SU-DHL-6 (cell line): ENCODE measurements at regions not wholly inside any gene's neighbourhood (a gene's known extent, or its start where the extent isn't known, plus 50 kb on each side); places are given as distances from the start of the nearest gene placed in this dataset.

Experiments used
- H2AFZ ChIP-seq: fragments of 200-600 bp; sonication (generic); 2 replicates; pipeline ENCODE4 v1.6.1; 2014; ENCODE audit warnings: low read depth, mild to moderate bottlenecking, moderate library complexity, mixed read lengths, antibody characterized with exemption, low read length; ENCODE audit not compliant: severe bottlenecking
- H3F3A ChIP-seq: fragments of 200-600 bp; shearing (Covaris generic); 2 replicates; pipeline ENCODE4 v1.6.0; 2016; ENCODE audit warnings: antibody characterized with exemption, mild to moderate bottlenecking; ENCODE audit not compliant: insufficient read depth
- H3K27ac ChIP-seq: fragments of 200-600 bp; sonication (generic); 2 replicates; pipeline ENCODE4 v1.5.1; 2016; ENCODE audit warnings: low read depth, mild to moderate bottlenecking, low read length, moderate library complexity, mixed read lengths
- H3K27me3 ChIP-seq: fragments of 200-600 bp; sonication (generic), shearing (Covaris generic); 2 replicates; pipeline ENCODE4 v1.6.0; 2014; ENCODE audit warnings: mild to moderate bottlenecking, low read length
- H3K36me3 ChIP-seq: fragments of 200-600 bp; sonication (generic); 2 replicates; pipeline ENCODE4 v1.6.1; 2014; ENCODE audit warnings: mild to moderate bottlenecking, low read length, mixed read lengths
- H3K4me2 ChIP-seq: fragments of 300-600, 200-600 bp; shearing (Covaris generic), sonication (generic); 2 replicates; pipeline ENCODE4 v1.6.0; 2014; ENCODE audit warnings: low read length, low read depth, mild to moderate bottlenecking; ENCODE audit not compliant: poor library complexity, severe bottlenecking
- H3K4me3 ChIP-seq: fragments of 200-600 bp; sonication (generic); 2 replicates; pipeline ENCODE4 v1.5.1; 2014; ENCODE audit warnings: antibody characterized with exemption, low read length, mild to moderate bottlenecking, mixed read lengths; ENCODE audit not compliant: insufficient read depth, poor library complexity, severe bottlenecking
- H3K79me2 ChIP-seq: fragments of 200-600 bp; sonication (generic); 2 replicates; pipeline ENCODE4 v1.6.1; 2014; ENCODE audit warnings: mild to moderate bottlenecking, low read length, moderate library complexity; ENCODE audit not compliant: insufficient read depth
- H3K9ac ChIP-seq: fragments of 200-600 bp; sonication (generic); 2 replicates; pipeline ENCODE4 v1.7.0; 2014; ENCODE audit warnings: mild to moderate bottlenecking, low read length
- H3K9me2 ChIP-seq: fragments of 200-600 bp; sonication (generic); replicated peaks from 2 replicates; pipeline ENCODE4 v1.6.1; 2014; ENCODE audit warnings: low read length; ENCODE audit not compliant: insufficient read depth
- H3K9me3 ChIP-seq: fragments of 200-600 bp; sonication (generic); 2 replicates; pipeline ENCODE4 v1.6.1; 2014; ENCODE audit warnings: low read length, mixed read lengths; ENCODE audit not compliant: insufficient read depth
- H4K20me1 ChIP-seq: fragments of 200-600 bp; sonication (generic); 2 replicates; pipeline ENCODE4 v1.6.1; 2014; ENCODE audit warnings: low read depth, mild to moderate bottlenecking, antibody characterized with exemption, low read length, moderate library complexity, mixed read lengths
- CTCF ChIP-seq: fragments of 200-600 bp; sonication (generic); IDR thresholded peaks from one replicate; pipeline ENCODE4 v1.5.1; 2017; ENCODE audit warnings: antibody characterized with exemption, mild to moderate bottlenecking, low read length, moderate library complexity; ENCODE audit not compliant: insufficient read depth, poor library complexity, severe bottlenecking
- EZH2phosphoT487 ChIP-seq: fragments of 200-600 bp; sonication (generic), shearing (Covaris generic); conservative IDR thresholded peaks from 2 replicates; pipeline ENCODE4 v1.6.1; 2018; ENCODE audit warnings: mild to moderate bottlenecking, antibody characterized with exemption, low read length, moderate library complexity, mixed read lengths

DNA sequence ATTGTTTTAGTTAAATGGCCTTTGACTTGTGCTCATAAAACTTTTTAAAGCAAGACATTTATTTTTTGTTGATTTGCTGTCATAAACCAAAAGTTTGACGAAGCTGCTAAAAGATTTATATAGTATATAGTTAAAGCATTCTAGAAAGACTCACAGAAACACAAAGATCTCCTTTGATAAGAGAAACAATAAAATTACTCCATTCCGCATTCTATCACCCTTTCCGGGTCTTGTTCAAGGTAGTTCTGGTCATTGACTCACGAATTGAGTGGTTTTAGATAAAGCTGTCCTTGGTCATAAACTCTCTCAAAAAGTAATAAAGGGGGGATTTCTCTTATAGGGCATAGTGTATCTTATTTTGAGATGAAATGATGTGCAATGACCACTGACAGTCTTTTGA, 1010.5 kb upstream of the NCAM2 start:
- Histone ChIP-seq H3K36me3 (0 out of 2 replicates have a peak, but pooled peaks cover 3% of the 10 kb centered on the region), H3K79me2 (no peaks in the 10 kb centered on the region), H2AFZ (no peak overlapping the region), H3K27me3 (no peaks in the 10 kb centered on the region), H3K4me2 (no peak overlapping the region), H4K20me1 (no peaks in the 10 kb centered on the region), H3K9ac (no peak overlapping the region), H3F3A (no peaks in the 10 kb centered on the region), H3K9me2 (no peaks in the 10 kb centered on the region), H3K9me3 (no peaks in the 10 kb centered on the region), H3K4me3 (no peak overlapping the region), H3K27ac (no peak overlapping the region)
- no peak for TF ChIP-seq CTCF
- no peak for TF ChIP-seq EZH2phosphoT487

DNA sequence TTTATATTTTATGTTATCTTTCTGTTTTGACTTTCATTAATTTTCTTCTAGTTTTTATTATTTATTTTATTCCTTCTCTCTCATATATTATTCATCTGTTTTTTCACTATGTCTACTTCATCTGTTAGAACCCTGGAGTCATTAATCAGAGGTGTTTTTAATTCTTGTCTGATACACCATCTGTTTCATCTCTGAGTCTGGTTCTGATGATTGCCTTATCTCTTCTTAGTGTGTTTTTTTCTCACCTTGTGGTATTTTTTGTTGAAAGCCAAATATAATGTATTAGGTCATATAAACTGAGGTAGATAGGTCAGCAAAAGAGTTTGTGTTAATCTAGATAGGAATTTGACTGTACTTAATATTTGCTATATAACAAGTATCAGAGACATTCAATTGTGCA, 1005.7 kb upstream of the NCAM2 start:
- no peak overlapping the region for H3K4me3 ChIP-seq
- H3K9me3 ChIP-seq = no peaks in the 10 kb centered on the region
- no peaks in the 10 kb centered on the region for H4K20me1 ChIP-seq
- no peak overlapping the region for H3K4me2 ChIP-seq
- no peak overlapping the region for H3K9ac ChIP-seq
- H3F3A ChIP-seq = no peaks in the 10 kb centered on the region
- no peak overlapping the region for H2AFZ ChIP-seq
- TF ChIP-seq CTCF (no peak), EZH2phosphoT487 (no peak)
- H3K27me3 ChIP-seq = no peaks in the 10 kb centered on the region
- H3K9me2 ChIP-seq = no peaks in the 10 kb centered on the region
- H3K79me2 ChIP-seq = no peaks in the 10 kb centered on the region
- H3K36me3 ChIP-seq = no peaks in the 10 kb centered on the region
- H3K27ac ChIP-seq = no peak overlapping the region

DNA sequence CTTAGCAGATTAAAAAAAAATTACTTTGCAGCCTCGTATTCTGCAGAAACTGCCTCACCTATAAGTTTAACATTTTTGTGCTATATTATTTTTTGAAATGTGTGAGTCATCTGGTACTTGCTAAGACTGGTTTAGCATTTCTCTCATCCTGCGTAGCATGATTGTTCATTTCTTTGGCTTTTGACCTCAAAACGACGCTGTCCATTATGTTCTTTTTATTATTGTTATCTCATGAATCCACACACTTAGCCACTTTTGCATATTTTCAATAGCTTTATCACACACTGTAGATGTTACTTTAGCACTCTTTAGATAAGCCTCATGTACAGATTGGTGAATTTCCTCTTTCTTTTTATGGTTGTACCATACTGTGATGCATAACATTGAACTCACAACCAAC, 1004.9 kb upstream of the NCAM2 start:
- Histone ChIP-seq H3F3A (no peaks in the 10 kb centered on the region), H3K9me3 (no peaks in the 10 kb centered on the region), H3K27me3 (no peaks in the 10 kb centered on the region), H3K4me2 (no peak overlapping the region), H3K9me2 (no peaks in the 10 kb centered on the region), H3K9ac (no peak overlapping the region), H3K4me3 (no peak overlapping the region), H3K79me2 (no peaks in the 10 kb centered on the region), H3K27ac (no peak overlapping the region), H3K36me3 (no peaks in the 10 kb centered on the region), H4K20me1 (no peaks in the 10 kb centered on the region), H2AFZ (no peak overlapping the region)
- TF ChIP-seq CTCF (no peak), EZH2phosphoT487 (no peak)
